ENCODE measurements at regions not wholly inside any gene's neighbourhood (a gene's known extent, or its start where the extent isn't known, plus 50 kb on each side); places are given as distances from the start of the nearest gene placed in this dataset.

- no peak overlapping the region for H3K4me2 ChIP-seq (ENCODE audit: low read length)
- no peaks in the 10 kb centered on the region for H3K36me3 ChIP-seq (ENCODE audit: control insufficient read depth, low read length)
- TF ChIP-seq EZH2phosphoT487 (IDR thresholded peaks at IDR 0.05; ENCODE audit: borderline replicate concordance, low read length), result no peak
- no peak for TF ChIP-seq CTCF (IDR thresholded peaks at IDR 0.05; ENCODE audit: low read depth, low read length, poor library complexity, severe bottlenecking)
- H3F3A ChIP-seq (ENCODE audit: control insufficient read depth, insufficient read depth), result no peaks in the 10 kb centered on the region
- H4K20me1 ChIP-seq (ENCODE audit: control insufficient read depth, insufficient read depth, low read depth, low read length), result no peaks in the 10 kb centered on the region
- no peaks in the 10 kb centered on the region for H3K9me3 ChIP-seq (ENCODE audit: control insufficient read depth, insufficient read depth, low read length)
- H3K4me1 ChIP-seq (ENCODE audit: control insufficient read depth, low read length), result no peaks in the 10 kb centered on the region
- no peak overlapping the region for H3K27ac ChIP-seq (ENCODE audit: low read depth, low read length)
- H3K27me3 ChIP-seq (ENCODE audit: control insufficient read depth, low read length), result 0 out of 2 replicates have a peak, but pooled peaks cover 2% of the 10 kb centered on the region
- H3K9me2 ChIP-seq (replicated peaks; ENCODE audit: control insufficient read depth, low read length), result no peaks in the 10 kb centered on the region
- H3K4me3 ChIP-seq (ENCODE audit: low read length), result no peak overlapping the region
- H3K79me2 ChIP-seq (ENCODE audit: control insufficient read depth, low read length), result no peaks in the 10 kb centered on the region
Measured at GRCh38 chr5:109584986-109585599, 104.6 kb upstream of the MAN2A1 start.

DNA sequence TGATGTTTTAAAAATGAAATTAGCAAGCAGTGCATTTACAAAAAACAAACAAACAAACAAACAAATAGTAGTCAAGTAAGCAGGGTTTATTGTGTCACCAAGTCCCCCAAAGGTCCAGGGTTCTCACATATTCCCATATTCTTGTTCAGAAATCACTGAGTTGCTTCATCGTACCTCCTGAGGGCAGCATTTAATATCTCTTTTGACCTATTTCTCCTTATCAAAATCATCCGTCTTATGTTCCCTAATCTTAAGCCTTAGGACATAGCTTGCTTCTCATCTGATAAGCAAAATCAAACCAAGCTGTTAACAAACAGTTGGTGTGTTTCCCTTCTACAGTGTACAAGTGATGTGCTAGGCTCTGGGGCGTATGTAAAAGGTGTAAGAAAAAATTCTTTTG is 109.5 kb upstream of the MAN2A1 start:
- TF ChIP-seq EZH2phosphoT487 (IDR thresholded peaks at IDR 0.05; ENCODE audit: borderline replicate concordance, low read length), result no peak
- no peak for TF ChIP-seq CTCF (IDR thresholded peaks at IDR 0.05; ENCODE audit: low read depth, low read length, poor library complexity, severe bottlenecking)
- Histone ChIP-seq H3K27ac (ENCODE audit: low read depth, low read length) (no peak overlapping the region), H3K79me2 (ENCODE audit: control insufficient read depth, low read length) (no peaks in the 10 kb centered on the region), H3K4me3 (ENCODE audit: low read length) (no peak overlapping the region), H3K27me3 (ENCODE audit: control insufficient read depth, low read length) (0 out of 2 replicates have a peak, but pooled peaks cover 2% of the 10 kb centered on the region), H3K4me1 (ENCODE audit: control insufficient read depth, low read length) (no peaks in the 10 kb centered on the region), H3F3A (ENCODE audit: control insufficient read depth, insufficient read depth) (no peaks in the 10 kb centered on the region), H3K36me3 (ENCODE audit: control insufficient read depth, low read length) (no peaks in the 10 kb centered on the region), H3K4me2 (ENCODE audit: low read length) (no peak overlapping the region), H4K20me1 (ENCODE audit: control insufficient read depth, insufficient read depth, low read depth, low read length) (no peaks in the 10 kb centered on the region), H3K9me3 (ENCODE audit: control insufficient read depth, insufficient read depth, low read length) (no peaks in the 10 kb centered on the region), H3K9me2 (replicated peaks; ENCODE audit: control insufficient read depth, low read length) (no peaks in the 10 kb centered on the region)

- no peak overlapping the region for H3K4me2 ChIP-seq (ENCODE audit: low read length)
- no peaks in the 10 kb centered on the region for H3K9me2 ChIP-seq (replicated peaks; ENCODE audit: control insufficient read depth, low read length)
- no peaks in the 10 kb centered on the region for H4K20me1 ChIP-seq (ENCODE audit: control insufficient read depth, insufficient read depth, low read depth, low read length)
- no peaks in the 10 kb centered on the region for H3K9me3 ChIP-seq (ENCODE audit: control insufficient read depth, insufficient read depth, low read length)
- H3F3A ChIP-seq (ENCODE audit: control insufficient read depth, insufficient read depth), result no peaks in the 10 kb centered on the region
- no peak overlapping the region for H3K4me3 ChIP-seq (ENCODE audit: low read length)
- H3K36me3 ChIP-seq (ENCODE audit: control insufficient read depth, low read length), result no peaks in the 10 kb centered on the region
- H3K27me3 ChIP-seq (ENCODE audit: control insufficient read depth, low read length), result no peaks in the 10 kb centered on the region
- TF ChIP-seq EZH2phosphoT487 (IDR thresholded peaks at IDR 0.05; ENCODE audit: borderline replicate concordance, low read length), result no peak
- no peak for TF ChIP-seq CTCF (IDR thresholded peaks at IDR 0.05; ENCODE audit: low read depth, low read length, poor library complexity, severe bottlenecking)
- no peaks in the 10 kb centered on the region for H3K79me2 ChIP-seq (ENCODE audit: control insufficient read depth, low read length)
- H3K27ac ChIP-seq (ENCODE audit: low read depth, low read length), result no peak overlapping the region
- no peaks in the 10 kb centered on the region for H3K4me1 ChIP-seq (ENCODE audit: control insufficient read depth, low read length)
Measured at GRCh38 chr5:109575506-109575905, 114.2 kb upstream of the MAN2A1 start.

All from DOHH2 (cell line).